IMR-90 (cell line): ENCODE measurements at regions not wholly inside any gene's neighbourhood (a gene's known extent, or its start where the extent isn't known, plus 50 kb on each side); places are given as distances from the start of the nearest gene placed in this dataset.

Source experiments
- ATAC-seq: fragments of 200-7000 bp; cut with Tn5 transposase; 2 replicates; pipeline ENCODE4 v1.9.1; 2020; ENCODE audit warnings: low read depth, mild to moderate bottlenecking, moderate library complexity
- BruUV-seq: library from RNA; stranded (reverse); fragments of 400-500 nt; replicated peaks from 2 replicates; lab custom pipeline; 2021; lab: Mats Ljungman, UMichigan
- CTCF ChIA-PET: fragments of 300-600 bp; formaldehyde crosslinking; extraction: SDS; loops from one replicate; lab custom pipeline; 2021; ENCODE audit warnings: antibody characterized with exemption; lab: Yijun Ruan, JAX
- POLR2A ChIA-PET: fragments of 300-600 bp; sonication (Branson Sonifier 250); formaldehyde crosslinking; loops from one replicate; lab custom pipeline; 2022; ENCODE audit warnings: antibody characterized with exemption; ENCODE audit not compliant: unreplicated experiment; lab: Charles Lee
- DNase-seq: peaks from one replicate; pipeline ENCODE4 v3.0.0; 2013
- H2AFZ ChIP-seq: replicated peaks from 2 replicates; pipeline ENCODE3; 2013; ENCODE audit warnings: low read length, mild to moderate bottlenecking; ENCODE audit not compliant: poor library complexity
- H2AK5ac ChIP-seq: 2 replicates; pipeline ENCODE4 v1.6.1; 2013; ENCODE audit warnings: low read depth, low read length, inconsistent platforms
- H2AK9ac ChIP-seq: replicated peaks from 2 replicates; pipeline ENCODE3; 2013; ENCODE audit warnings: mild to moderate bottlenecking, low read depth, low read length, moderate library complexity; ENCODE audit not compliant: poor library complexity
- H2BK120ac ChIP-seq: 2 replicates; pipeline ENCODE4 v1.6.1; 2013; ENCODE audit warnings: low read depth, low read length, inconsistent platforms
- H2BK15ac ChIP-seq: 3 replicates; pipeline ENCODE4 v1.6.1; 2013; ENCODE audit warnings: low read depth, low read length, inconsistent platforms
- H2BK20ac ChIP-seq: 2 replicates; pipeline ENCODE4 v1.6.1; 2013; ENCODE audit warnings: low read depth, mild to moderate bottlenecking, inconsistent platforms, low read length, moderate library complexity
- H2BK5ac ChIP-seq: 2 replicates; pipeline ENCODE4 v1.6.1; 2013; ENCODE audit warnings: mild to moderate bottlenecking, low read depth, low read length, inconsistent platforms; ENCODE audit not compliant: poor library complexity, severe bottlenecking
- H3K14ac ChIP-seq: replicated peaks from 2 replicates; pipeline ENCODE4 v1.6.1; 2013; ENCODE audit warnings: low read depth, low read length, inconsistent platforms
- H3K18ac ChIP-seq: 2 replicates; pipeline ENCODE4 v1.6.1; 2013; ENCODE audit warnings: low read depth, low read length, control low read depth
- H3K23ac ChIP-seq: 2 replicates; pipeline ENCODE4 v1.6.1; 2013; ENCODE audit warnings: low read depth, low read length, inconsistent platforms
- H3K27ac ChIP-seq: 2 replicates; pipeline ENCODE4 v1.5.1; 2013; ENCODE audit warnings: mild to moderate bottlenecking, control low read depth, low read length; ENCODE audit not compliant: insufficient read depth
- H3K27me3 ChIP-seq: 2 replicates; pipeline ENCODE4 v1.6.1; 2013; ENCODE audit warnings: low read length; ENCODE audit not compliant: control insufficient read depth, insufficient read depth
- H3K36me3 ChIP-seq: 2 replicates; pipeline ENCODE4 v1.6.1; 2013; ENCODE audit warnings: low read length, mixed read lengths; ENCODE audit not compliant: control insufficient read depth, insufficient read depth
- H3K4ac ChIP-seq: 2 replicates; pipeline ENCODE4 v1.6.1; 2013; ENCODE audit warnings: low read depth, low read length, inconsistent platforms
- H3K4me1 ChIP-seq: 2 replicates; pipeline ENCODE4 v1.6.1; 2013; ENCODE audit warnings: low read length, mixed read lengths; ENCODE audit not compliant: control insufficient read depth, insufficient read depth
- H3K4me2 ChIP-seq: 2 replicates; pipeline ENCODE4 v1.6.1; 2013; ENCODE audit warnings: low read depth, mild to moderate bottlenecking, control low read depth, low read length, moderate library complexity
- H3K4me3 ChIP-seq: 2 replicates; pipeline ENCODE4 v1.5.1; 2013; ENCODE audit warnings: low read depth, mild to moderate bottlenecking, control low read depth, low read length, moderate library complexity; ENCODE audit not compliant: insufficient read depth
- H3K56ac ChIP-seq: 2 replicates; pipeline ENCODE4 v1.6.1; 2013; ENCODE audit warnings: low read length, inconsistent platforms; ENCODE audit not compliant: insufficient read depth; ENCODE audit errors: extremely low read depth
- H3K79me1 ChIP-seq, 2 experiments: 2 replicates each; pipeline ENCODE4 v1.6.1; 2013; ENCODE audit warnings: low read length in 2 of 2, inconsistent platforms in 1 of 2, low read depth in 1 of 2
- H3K9ac ChIP-seq: 2 replicates; pipeline ENCODE4 v1.6.1; 2013; ENCODE audit warnings: low read depth, low read length, control low read depth
- H3K9me1 ChIP-seq: 2 replicates; pipeline ENCODE4 v1.6.1; 2013; ENCODE audit warnings: low read length, inconsistent platforms; ENCODE audit not compliant: insufficient read depth
- H3K9me3 ChIP-seq: 2 replicates; pipeline ENCODE4 v1.6.1; 2013; ENCODE audit warnings: low read length; ENCODE audit not compliant: control insufficient read depth, insufficient read depth
- H4K20me1 ChIP-seq: 2 replicates; pipeline ENCODE4 v1.6.1; 2013; ENCODE audit warnings: low read length, inconsistent platforms; ENCODE audit not compliant: insufficient read depth
- H4K5ac ChIP-seq: 2 replicates; pipeline ENCODE4 v1.6.1; 2013; ENCODE audit warnings: mild to moderate bottlenecking, low read depth, low read length, control low read depth
- H4K8ac ChIP-seq, 2 experiments: 2 replicates each; pipeline ENCODE4 v1.6.1; 2013; ENCODE audit warnings: low read depth in 2 of 2, low read length in 2 of 2, control low read depth in 1 of 2, inconsistent platforms in 1 of 2
- H4K91ac ChIP-seq: 2 replicates; pipeline ENCODE4 v1.6.1; 2013; ENCODE audit warnings: low read depth, low read length, inconsistent platforms; ENCODE audit not compliant: insufficient read depth
- BHLHE40 ChIP-seq: fragments of 150-350 bp; IDR thresholded peaks from 2 replicates; pipeline ENCODE4 v1.6.1; 2016; ENCODE audit warnings: mild to moderate bottlenecking, low read depth, low read length
- CEBPB ChIP-seq: IDR thresholded peaks from 2 replicates; pipeline ENCODE4 v1.6.1; 2012; ENCODE audit warnings: low read depth, low read length, improper control_type of control experiment
- CHD1 ChIP-seq: IDR thresholded peaks from 2 replicates; pipeline ENCODE4 v1.6.1; 2012; ENCODE audit warnings: low read depth, low read length, improper control_type of control experiment
- CTCF ChIP-seq: conservative IDR thresholded peaks from 2 replicates; pipeline ENCODE4 v1.5.1; 2012; ENCODE audit warnings: mild to moderate bottlenecking, low read depth, low read length, improper control_type of control experiment
- FOS ChIP-seq: fragments of 150-350 bp; IDR thresholded peaks from 2 replicates; pipeline ENCODE4 v1.6.1; 2016; ENCODE audit warnings: low read depth, low read length
- MAFK ChIP-seq: IDR thresholded peaks from 2 replicates; pipeline ENCODE4 v1.6.1; 2012; ENCODE audit warnings: low read depth, low read length, improper control_type of control experiment
- NFE2L2 ChIP-seq: fragments of 150-350 bp; IDR thresholded peaks from 2 replicates; pipeline ENCODE4 v1.6.1; 2016; ENCODE audit warnings: low read depth, mild to moderate bottlenecking, low read length
- POLR2A ChIP-seq: IDR thresholded peaks from 2 replicates; pipeline ENCODE4 v1.6.1; 2012; ENCODE audit warnings: mild to moderate bottlenecking, low read depth, low read length
- RAD21 ChIP-seq: IDR thresholded peaks from 2 replicates; pipeline ENCODE4 v1.6.1; 2012; ENCODE audit warnings: low read length, improper control_type of control experiment
- RCOR1 ChIP-seq: IDR thresholded peaks from 2 replicates; pipeline ENCODE4 v1.6.1; 2012; ENCODE audit warnings: mild to moderate bottlenecking, low read length, improper control_type of control experiment; ENCODE audit not compliant: insufficient replicate concordance
- RFX5 ChIP-seq: IDR thresholded peaks from 2 replicates; pipeline ENCODE4 v1.8.0; 2012; ENCODE audit warnings: low read depth, mild to moderate bottlenecking, low read length, moderate library complexity
- SMC3 ChIP-seq: fragments of 150-350 bp; IDR thresholded peaks from 2 replicates; pipeline ENCODE4 v1.6.1; 2016; ENCODE audit warnings: low read depth, mild to moderate bottlenecking, antibody characterized with exemption, low read length, moderate library complexity
- dilution Hi-C: fragments of 300-500 bp; cut with HindIII; formaldehyde crosslinking; loops from one replicate; pipeline ENCODE4 v1.14.3; 2018; ENCODE audit warnings: low sequenced_read_pairs; ENCODE audit not compliant: unreplicated experiment
- in situ Hi-C: fragments of 300-500 bp; cut with MboI; formaldehyde crosslinking; loops from 3 replicates; pipeline ENCODE4 v1.14.3; 2019; ENCODE audit warnings: low sequenced_read_pairs, inconsistent platforms, mixed read lengths
- intact Hi-C: fragments of 100-400 bp; cut with micrococcal nuclease; formaldehyde crosslinking; loops from 2 replicates; pipeline ENCODE4 v1.10.0; 2022
- TF ChIP-seq, protein P1 (sequence below): fragments of 150-350 bp; IDR thresholded peaks from 2 replicates; pipeline ENCODE4 v1.6.1; 2017; ENCODE audit warnings: mild to moderate bottlenecking, antibody characterized with exemption, low read length, low read depth

GRCh38 chr3:55343486-55344357 lies 143.4 kb downstream of the WNT5A start:
- H3K18ac ChIP-seq: peak overlapping the region; percentile 86
- peak overlapping the region; percentile 73; the same call in 1 of the 2 replicates for H3K4ac ChIP-seq
- ATAC-seq (peak; percentile 24), DNase-seq (no peak)
- H3K9me3 ChIP-seq: no peaks in the 10 kb centered on the region
- 0 out of 2 replicates have a peak overlapping the region, but pooled peaks have one; percentile 36 for H2BK20ac ChIP-seq
- no peaks in the 10 kb centered on the region for H3K79me1 ChIP-seq
- POLR2A ChIA-PET: no interaction called here
- no peak overlapping the region for H3K27ac ChIP-seq
- peak overlapping the region; percentile 38; the same call in 1 of the 3 replicates for H2BK15ac ChIP-seq
- no peaks in the 10 kb centered on the region for H3K27me3 ChIP-seq
- dilution Hi-C loops: no loop called here
- no peaks in the 10 kb centered on the region for H3K36me3 ChIP-seq
- BruUV-seq: no TSS peak
- peak overlapping the region; percentile 56; the same call in 1 of the 2 replicates for H4K5ac ChIP-seq
- H3K4me1 ChIP-seq: peaks cover 13% of the 10 kb centered on the region
- peaks cover 5% of the 10 kb centered on the region for H3K9me1 ChIP-seq
- no peak overlapping the region for H3K9ac ChIP-seq
- peak overlapping the region; percentile 48 for H2AFZ ChIP-seq
- CTCF ChIA-PET: interaction anchor here (0.6 kb wide), 1 partner anchor 392 kb away, joined by 3 read pairs; no protein-coding TSS in a partner anchor
- H3K14ac ChIP-seq: peak overlapping the region; percentile 51; the same call in 1 of the 2 replicates
- H2AK5ac ChIP-seq: peak overlapping the region; percentile 82
- H3K4me3 ChIP-seq: no peak overlapping the region
- peak overlapping the region; percentile 53 for H2BK120ac ChIP-seq
- no peak overlapping the region for H2BK5ac ChIP-seq
- H2AK9ac ChIP-seq: peak overlapping the region; percentile 10
- H3K23ac ChIP-seq: no peak overlapping the region
- peak overlapping the region in 1 of 2 experiments; percentile 23; a peak in 1 of 4 replicates for H4K8ac ChIP-seq
- H3K4me2 ChIP-seq: no peak overlapping the region
- intact Hi-C loops: no loop called here
- peak overlapping the region; percentile 72; the same call in 1 of the 2 replicates for H4K91ac ChIP-seq
- in situ Hi-C loops: no loop called here
- no peaks in the 10 kb centered on the region for H4K20me1 ChIP-seq
- TF ChIP-seq RFX5 (no peak), FOS (no peak), POLR2A (no peak), CEBPB (no peak), CHD1 (no peak), BHLHE40 (no peak), RCOR1 (no peak), RAD21 (no peak), SMC3 (no peak), MAFK (no peak), NFE2L2 (no peak), CTCF (no peak)
- TF ChIP-seq, protein P1, sequence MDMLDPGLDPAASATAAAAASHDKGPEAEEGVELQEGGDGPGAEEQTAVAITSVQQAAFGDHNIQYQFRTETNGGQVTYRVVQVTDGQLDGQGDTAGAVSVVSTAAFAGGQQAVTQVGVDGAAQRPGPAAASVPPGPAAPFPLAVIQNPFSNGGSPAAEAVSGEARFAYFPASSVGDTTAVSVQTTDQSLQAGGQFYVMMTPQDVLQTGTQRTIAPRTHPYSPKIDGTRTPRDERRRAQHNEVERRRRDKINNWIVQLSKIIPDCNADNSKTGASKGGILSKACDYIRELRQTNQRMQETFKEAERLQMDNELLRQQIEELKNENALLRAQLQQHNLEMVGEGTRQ: no peak
- no peak overlapping the region for H3K56ac ChIP-seq
